DOHH2 (cell line): ENCODE measurements at regions not wholly inside any gene's neighbourhood (a gene's known extent, or its start where the extent isn't known, plus 50 kb on each side); places are given as distances from the start of the nearest gene placed in this dataset.

Experiments
- CTCF ChIP-seq: fragments of 200-600 bp; sonication (generic); IDR thresholded peaks from one replicate; pipeline ENCODE4 v1.5.1; 2014; ENCODE audit warnings: antibody characterized with exemption, mild to moderate bottlenecking, low read depth, low read length; ENCODE audit not compliant: poor library complexity, severe bottlenecking
- EZH2phosphoT487 ChIP-seq: fragments of 200-600 bp; sonication (generic); IDR thresholded peaks from 2 replicates; pipeline ENCODE4 v1.6.1; 2017; ENCODE audit warnings: borderline replicate concordance, mild to moderate bottlenecking, antibody characterized with exemption, low read length, moderate library complexity, mixed read lengths

DNA sequence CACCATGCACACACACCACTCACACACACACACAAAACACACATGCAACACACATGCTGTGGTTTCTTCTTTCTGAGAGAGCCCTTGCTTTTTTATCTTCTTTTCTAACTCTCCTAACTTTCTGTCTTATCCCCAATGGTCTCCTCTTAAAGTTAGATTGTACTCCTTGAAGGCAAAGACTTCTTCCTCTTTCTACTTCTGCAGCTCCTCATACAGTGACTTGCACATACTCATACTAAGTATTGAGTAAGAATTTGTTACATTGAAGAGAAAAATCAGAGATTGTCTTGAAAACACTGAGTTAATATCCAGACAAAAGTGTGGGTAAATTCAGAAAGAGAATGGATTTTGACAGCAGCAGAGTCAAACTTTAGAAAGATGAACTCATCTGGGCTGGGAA lies 64.4 kb downstream of the GTPBP8 start:
- no peak for TF ChIP-seq CTCF
- no peak for TF ChIP-seq EZH2phosphoT487
